ENCODE measurements at regions not wholly inside any gene's neighbourhood (a gene's known extent, or its start where the extent isn't known, plus 50 kb on each side); places are given as distances from the start of the nearest gene placed in this dataset.

DNA sequence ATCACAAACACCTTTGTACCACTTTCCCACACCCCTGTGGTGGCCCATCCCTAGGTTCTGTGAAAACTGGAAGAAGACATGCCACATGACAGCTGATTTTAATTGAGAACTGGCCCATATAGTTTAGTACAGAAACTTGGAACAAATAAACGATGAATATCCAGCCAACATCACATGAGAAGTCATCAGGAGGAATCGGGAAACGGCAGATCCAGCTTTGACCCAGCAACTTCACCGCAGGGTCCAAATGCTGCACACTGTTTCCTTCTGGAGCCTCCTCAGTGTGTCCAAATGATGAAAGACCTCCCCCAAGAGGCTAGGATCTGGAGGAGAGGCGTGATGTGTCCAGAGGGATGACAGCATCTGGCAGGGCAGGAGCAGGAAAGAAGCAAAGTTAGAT lies 75.5 kb downstream of the COPS8 start:
- Mint-ChIP-seq H3K27me3 (ENCODE audit: low read depth) (peaks cover 9% of the 10 kb centered on the region), H3K36me3 (ENCODE audit: insufficient read depth) (no peaks in the 10 kb centered on the region), H3K9me3 (no peaks in the 10 kb centered on the region), H3K4me1 (ENCODE audit: low read depth) (peaks cover 6% of the 10 kb centered on the region), H3K4me3 (no peak overlapping the region)
- ATAC-seq (no peak), DNase-seq (no peak)

DNA sequence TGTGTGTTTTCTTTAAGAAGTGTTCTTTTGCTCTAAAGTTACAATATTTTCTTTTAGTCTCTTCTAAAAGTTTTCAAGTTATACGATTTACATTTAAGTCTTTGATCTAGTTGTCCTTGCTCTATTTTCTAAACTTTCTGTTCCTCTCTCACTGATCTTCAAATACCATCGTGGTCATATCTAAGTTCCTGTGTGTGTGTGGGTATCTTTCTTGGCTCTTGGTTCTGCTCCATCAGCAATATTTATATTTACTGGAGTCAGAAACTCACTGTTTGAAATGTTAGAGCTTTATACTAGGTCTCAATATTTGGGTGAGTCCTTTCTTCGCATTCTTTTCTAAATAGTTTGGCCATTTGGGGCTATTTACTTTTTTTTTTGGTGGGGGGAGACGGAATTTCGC lies 77.3 kb downstream of the COPS8 start:
- ATAC-seq (no peak), DNase-seq (no peak)
- peaks cover 2% of the 10 kb centered on the region for H3K9me3 Mint-ChIP-seq
- H3K27me3 Mint-ChIP-seq (ENCODE audit: low read depth): peaks cover 11% of the 10 kb centered on the region
- H3K36me3 Mint-ChIP-seq (ENCODE audit: insufficient read depth): no peaks in the 10 kb centered on the region
- H3K4me3 Mint-ChIP-seq: no peak overlapping the region
- H3K4me1 Mint-ChIP-seq (ENCODE audit: low read depth): peaks cover 3% of the 10 kb centered on the region

DNA sequence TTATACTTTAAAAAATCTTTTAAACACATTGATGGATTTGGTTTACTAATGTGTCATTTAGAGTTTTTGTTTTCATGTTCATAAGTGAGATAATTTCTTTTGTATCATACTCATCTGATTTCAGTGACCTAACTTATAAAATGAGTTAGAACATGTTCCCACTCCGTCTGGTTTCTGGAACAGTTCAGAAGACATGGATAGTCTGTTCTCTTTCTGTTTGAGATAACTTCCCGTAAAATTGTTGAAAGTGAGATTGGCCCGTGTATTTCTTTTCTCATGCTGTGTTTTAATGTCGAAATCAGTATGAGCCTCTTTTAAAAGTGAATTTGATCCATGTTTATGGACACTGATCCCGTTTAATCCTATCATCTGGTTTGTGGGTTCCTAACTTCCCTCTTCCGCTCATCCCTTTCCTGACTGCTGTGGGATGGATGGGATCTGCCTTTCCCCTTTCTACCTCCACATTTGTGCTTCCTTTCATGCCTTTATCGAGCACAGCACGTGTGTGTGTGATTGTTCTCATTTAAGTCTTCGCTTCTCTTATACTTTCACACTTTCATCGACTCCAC lies 78.9 kb downstream of the COPS8 start:
- Mint-ChIP-seq H3K4me3 (no peak overlapping the region), H3K9me3 (peaks cover 13% of the 10 kb centered on the region), H3K27me3 (ENCODE audit: low read depth) (peaks cover 11% of the 10 kb centered on the region), H3K4me1 (ENCODE audit: low read depth) (no peaks in the 10 kb centered on the region), H3K36me3 (ENCODE audit: insufficient read depth) (no peaks in the 10 kb centered on the region)
- no peak for ATAC-seq
- DNase-seq: no peak

GRCh38 chr2:237165405-237166276 lies 80.0 kb downstream of the COPS8 start:
- H3K9me3 Mint-ChIP-seq: peaks cover 13% of the 10 kb centered on the region
- H3K4me1 Mint-ChIP-seq (ENCODE audit: low read depth): no peaks in the 10 kb centered on the region
- DNase-seq (no peak), ATAC-seq (no peak)
- H3K36me3 Mint-ChIP-seq (ENCODE audit: insufficient read depth): no peaks in the 10 kb centered on the region
- H3K27me3 Mint-ChIP-seq (ENCODE audit: low read depth): peaks cover 11% of the 10 kb centered on the region
- H3K4me3 Mint-ChIP-seq: no peak overlapping the region

DNA sequence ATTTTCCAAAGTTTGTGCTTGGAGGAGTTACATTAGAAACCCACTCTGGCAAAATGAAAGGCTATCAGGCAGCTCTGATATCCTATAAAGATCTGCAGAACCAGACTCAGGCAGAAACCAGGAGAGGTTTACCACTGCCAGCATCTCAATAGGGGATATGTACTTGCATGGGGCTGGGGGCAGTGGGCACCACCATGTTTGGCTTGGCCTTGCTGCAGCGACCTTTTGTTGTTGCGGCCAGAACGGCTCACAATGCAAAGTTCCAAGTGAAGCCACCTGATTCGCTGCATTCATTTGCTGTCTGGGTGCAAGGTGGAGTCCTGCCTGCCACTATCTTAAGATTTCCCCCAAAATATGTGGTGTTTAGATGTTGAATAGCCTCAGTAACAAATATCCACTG lies 81.3 kb downstream of the COPS8 start:
- ATAC-seq (no peak), DNase-seq (no peak)
- Mint-ChIP-seq H3K27me3 (ENCODE audit: low read depth) (peaks cover 18% of the 10 kb centered on the region), H3K36me3 (ENCODE audit: insufficient read depth) (no peaks in the 10 kb centered on the region), H3K9me3 (peaks cover 13% of the 10 kb centered on the region), H3K4me1 (ENCODE audit: low read depth) (no peaks in the 10 kb centered on the region), H3K4me3 (no peak overlapping the region)

DNA sequence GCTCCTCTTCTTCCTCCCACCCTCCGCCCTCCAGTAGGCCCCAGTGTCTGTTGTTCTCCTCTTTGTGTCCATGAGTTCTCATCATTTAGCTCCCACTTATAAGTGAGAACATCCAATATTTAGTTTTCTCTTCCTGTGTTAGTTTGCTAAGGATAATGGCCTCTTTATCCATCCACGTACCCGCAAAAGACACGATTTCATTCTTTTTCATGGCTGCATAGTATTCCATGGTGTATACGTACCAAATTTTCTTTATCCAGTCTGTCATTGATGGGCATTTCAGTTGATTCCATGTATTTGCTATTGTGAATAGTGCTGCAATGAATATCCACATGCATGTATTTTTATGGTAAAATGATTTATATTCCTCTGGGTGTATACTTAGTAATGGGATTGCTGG lies 82.2 kb downstream of the COPS8 start:
- Mint-ChIP-seq H3K4me1 (ENCODE audit: low read depth) (no peaks in the 10 kb centered on the region), H3K27me3 (ENCODE audit: low read depth) (peaks cover 21% of the 10 kb centered on the region), H3K9me3 (peaks cover 13% of the 10 kb centered on the region), H3K36me3 (ENCODE audit: insufficient read depth) (no peaks in the 10 kb centered on the region), H3K4me3 (no peak overlapping the region)
- no peak for ATAC-seq
- DNase-seq: no peak

- Mint-ChIP-seq H3K36me3 (ENCODE audit: insufficient read depth) (no peaks in the 10 kb centered on the region), H3K27me3 (ENCODE audit: low read depth) (peaks cover 19% of the 10 kb centered on the region), H3K9me3 (peaks cover 13% of the 10 kb centered on the region), H3K4me1 (ENCODE audit: low read depth) (no peaks in the 10 kb centered on the region), H3K4me3 (no peak overlapping the region)
- ATAC-seq (no peak), DNase-seq (no peak)
These were observed 84.3 kb downstream of the COPS8 start for GRCh38 chr2:237170020-237170419.

DNA sequence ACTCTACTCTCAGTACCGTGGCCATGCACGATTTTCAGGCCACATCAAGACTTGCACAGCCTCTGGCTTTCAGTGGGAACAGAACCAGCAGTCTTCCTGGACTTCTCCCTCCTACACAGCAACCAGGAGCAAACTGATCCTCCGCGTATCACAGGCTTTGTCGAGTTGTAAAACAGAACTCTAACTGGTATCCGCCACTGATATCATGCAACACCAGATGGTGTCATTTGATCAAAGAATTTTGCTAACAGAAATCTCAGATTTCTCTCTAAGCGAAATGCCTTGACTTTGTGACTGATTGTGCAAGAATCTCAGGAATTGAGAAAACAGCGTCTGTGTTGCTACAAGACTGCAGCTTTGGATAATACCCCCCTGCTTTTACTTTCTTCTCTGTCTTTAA lies 85.7 kb downstream of the COPS8 start:
- H3K36me3 Mint-ChIP-seq (ENCODE audit: insufficient read depth): no peaks in the 10 kb centered on the region
- DNase-seq (no peak), ATAC-seq (no peak)
- H3K4me3 Mint-ChIP-seq: no peak overlapping the region
- H3K27me3 Mint-ChIP-seq (ENCODE audit: low read depth): peaks cover 20% of the 10 kb centered on the region
- H3K4me1 Mint-ChIP-seq (ENCODE audit: low read depth): no peaks in the 10 kb centered on the region
- H3K9me3 Mint-ChIP-seq: peaks cover 13% of the 10 kb centered on the region

- no peak overlapping the region for H3K4me3 Mint-ChIP-seq
- peaks cover 21% of the 10 kb centered on the region for H3K27me3 Mint-ChIP-seq (ENCODE audit: low read depth)
- ATAC-seq: no peak
- no peaks in the 10 kb centered on the region for H3K4me1 Mint-ChIP-seq (ENCODE audit: low read depth)
- no peaks in the 10 kb centered on the region for H3K36me3 Mint-ChIP-seq (ENCODE audit: insufficient read depth)
- H3K9me3 Mint-ChIP-seq: peaks cover 13% of the 10 kb centered on the region
- DNase-seq: no peak
These were observed 86.2 kb downstream of the COPS8 start for GRCh38 chr2:237171881-237172280.

DNA sequence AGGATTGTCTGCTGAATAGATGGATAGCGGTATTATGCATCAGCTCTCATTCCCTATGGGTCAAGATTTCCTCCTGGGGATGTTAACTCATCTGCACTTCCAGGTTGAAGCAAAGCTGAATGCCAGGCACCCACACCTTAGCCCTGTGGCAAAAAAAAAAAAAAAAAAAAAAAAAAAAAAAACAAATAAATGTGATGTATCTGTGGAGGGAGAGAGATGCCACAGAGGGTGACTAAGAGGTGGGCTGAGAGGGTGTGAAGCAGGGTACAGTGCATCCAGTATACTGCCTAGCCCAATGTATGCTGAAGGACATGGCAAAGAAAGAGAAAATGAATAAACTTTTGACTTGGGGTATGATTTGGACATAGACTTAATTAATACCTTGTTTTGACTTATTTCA lies 91.4 kb downstream of the COPS8 start:
- no peak for ATAC-seq
- no peak for DNase-seq
- no peaks in the 10 kb centered on the region for H3K36me3 Mint-ChIP-seq (ENCODE audit: insufficient read depth)
- no peak overlapping the region for H3K4me3 Mint-ChIP-seq
- no peaks in the 10 kb centered on the region for H3K4me1 Mint-ChIP-seq (ENCODE audit: low read depth)
- no peaks in the 10 kb centered on the region for H3K9me3 Mint-ChIP-seq
- peaks cover 19% of the 10 kb centered on the region for H3K27me3 Mint-ChIP-seq (ENCODE audit: low read depth)

- DNase-seq: no peak
- H3K4me3 Mint-ChIP-seq: no peak overlapping the region
- no peak for ATAC-seq
- H3K36me3 Mint-ChIP-seq (ENCODE audit: insufficient read depth): no peaks in the 10 kb centered on the region
- H3K4me1 Mint-ChIP-seq (ENCODE audit: low read depth): no peaks in the 10 kb centered on the region
- peaks cover 20% of the 10 kb centered on the region for H3K27me3 Mint-ChIP-seq (ENCODE audit: low read depth)
- H3K9me3 Mint-ChIP-seq: no peaks in the 10 kb centered on the region
These were observed 92.3 kb downstream of the COPS8 start for GRCh38 chr2:237177986-237178385.

- Mint-ChIP-seq H3K9me3 (no peaks in the 10 kb centered on the region), H3K4me3 (no peak overlapping the region), H3K36me3 (ENCODE audit: insufficient read depth) (no peaks in the 10 kb centered on the region), H3K27me3 (ENCODE audit: low read depth) (peaks cover 20% of the 10 kb centered on the region), H3K4me1 (ENCODE audit: low read depth) (no peaks in the 10 kb centered on the region)
- DNase-seq: no peak
- ATAC-seq: no peak
These were observed 92.7 kb downstream of the COPS8 start for GRCh38 chr2:237178396-237178795.

DNA sequence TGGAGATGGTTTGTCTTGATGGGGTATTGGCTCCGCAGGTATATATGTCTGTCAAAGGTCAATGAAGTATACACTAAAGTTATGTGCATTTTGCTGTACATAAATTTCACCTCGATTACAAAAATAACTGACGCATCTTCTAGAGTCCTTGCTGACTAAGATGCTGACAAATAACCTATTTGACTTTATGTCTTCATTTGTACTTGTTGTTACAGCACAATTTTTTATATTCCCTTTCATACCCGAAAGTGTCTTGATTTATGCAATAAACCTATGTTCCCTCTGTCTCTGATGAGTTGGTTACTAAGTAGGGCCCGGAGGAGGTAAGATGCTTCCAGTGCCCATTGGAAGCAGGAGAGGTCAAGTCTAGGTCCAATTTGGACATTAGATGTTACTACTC lies 93.5 kb downstream of the COPS8 start:
- H3K27me3 Mint-ChIP-seq (ENCODE audit: low read depth): peaks cover 22% of the 10 kb centered on the region

GRCh38 chr2:237180187-237180586 lies 94.5 kb downstream of the COPS8 start:
- H3K4me1 Mint-ChIP-seq (ENCODE audit: low read depth): no peaks in the 10 kb centered on the region
- no peaks in the 10 kb centered on the region for H3K9me3 Mint-ChIP-seq
- peaks cover 30% of the 10 kb centered on the region for H3K27me3 Mint-ChIP-seq (ENCODE audit: low read depth)
- DNase-seq (no peak), ATAC-seq (no peak)
- H3K4me3 Mint-ChIP-seq: no peak overlapping the region
- H3K36me3 Mint-ChIP-seq (ENCODE audit: insufficient read depth): no peaks in the 10 kb centered on the region

More for the DNA sequence above, 93.5 kb downstream of the COPS8 start:
- Mint-ChIP-seq H3K4me1 (ENCODE audit: low read depth) (no peaks in the 10 kb centered on the region), H3K36me3 (ENCODE audit: insufficient read depth) (no peaks in the 10 kb centered on the region), H3K9me3 (no peaks in the 10 kb centered on the region), H3K4me3 (no peak overlapping the region)
- ATAC-seq: no peak
- no peak for DNase-seq

DNA sequence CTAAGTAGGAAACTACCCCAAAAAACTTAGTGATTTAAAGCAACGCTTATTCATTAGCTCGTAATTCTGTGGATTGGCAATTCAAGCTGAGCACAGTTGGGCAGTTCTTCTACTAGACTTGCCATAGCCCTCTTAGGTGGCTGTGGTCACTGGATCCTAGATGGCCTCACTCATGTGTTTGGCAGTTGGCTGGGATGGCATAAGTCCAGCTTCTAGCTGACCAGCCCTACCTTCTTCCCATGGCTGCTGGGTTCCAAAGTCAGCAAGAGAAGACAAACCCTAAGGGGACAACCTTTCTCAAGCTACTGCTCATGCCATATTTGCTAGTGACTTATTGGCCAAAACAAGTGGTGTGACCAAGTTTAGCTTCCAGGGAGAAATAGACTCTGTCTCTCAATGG lies 95.3 kb downstream of the COPS8 start:
- H3K27me3 Mint-ChIP-seq (ENCODE audit: low read depth): peaks cover 23% of the 10 kb centered on the region
- DNase-seq: no peak
- H3K9me3 Mint-ChIP-seq: no peaks in the 10 kb centered on the region
- no peaks in the 10 kb centered on the region for H3K4me1 Mint-ChIP-seq (ENCODE audit: low read depth)
- no peak overlapping the region for H3K4me3 Mint-ChIP-seq
- no peak for ATAC-seq
- no peaks in the 10 kb centered on the region for H3K36me3 Mint-ChIP-seq (ENCODE audit: insufficient read depth)
